HepG2 (cell line): ENCODE measurements at regions not wholly inside any gene's neighbourhood (a gene's known extent, or its start where the extent isn't known, plus 50 kb on each side); places are given as distances from the start of the nearest gene placed in this dataset.

Experiments
- ARNT ChIP-seq: fragments of 450-650 bp; IDR thresholded peaks from 2 replicates; pipeline ENCODE4 v1.6.1; 2017
- CBX5 ChIP-seq: sonication (generic); formaldehyde crosslinking; IDR thresholded peaks from 2 replicates; pipeline ENCODE4 v1.4.0; 2020; ENCODE audit warnings: missing genetic modification reagents, borderline replicate concordance
- ERF ChIP-seq: IDR thresholded peaks from 2 replicates; pipeline ENCODE4 v1.6.1; 2018; ENCODE audit warnings: missing biosample characterization, missing genetic modification reagents
- FOXP1 ChIP-seq, 2 experiments: fragments of 450-650 bp in 1 of 2; IDR thresholded peaks; 2 replicates each; pipeline ENCODE4 v1.6.1; 2017 to 2018; ENCODE audit warnings: antibody characterized with exemption in 1 of 2
- HDAC1 ChIP-seq: sonication (generic); formaldehyde crosslinking; IDR thresholded peaks from 2 replicates; pipeline ENCODE4 v1.5.1; 2020; ENCODE audit warnings: mild to moderate bottlenecking, missing genetic modification reagents
- NR2C2 ChIP-seq: sonication (generic); formaldehyde crosslinking; IDR thresholded peaks from 2 replicates; pipeline ENCODE4 v1.4.0; 2020; ENCODE audit warnings: missing genetic modification reagents, mild to moderate bottlenecking, moderate library complexity, borderline replicate concordance
- SALL1 ChIP-seq: sonication (generic); formaldehyde crosslinking; IDR thresholded peaks from 2 replicates; pipeline ENCODE4 v1.8.0; 2022; ENCODE audit warnings: mild to moderate bottlenecking, missing genetic modification reagents
- SAP130 ChIP-seq: IDR thresholded peaks from 2 replicates; pipeline ENCODE4 v1.6.1; 2016; ENCODE audit warnings: low read depth
- SMC3 ChIP-seq: IDR thresholded peaks from 2 replicates; pipeline ENCODE4 v1.6.1; 2011; ENCODE audit warnings: low read length, improper control_type of control experiment
- TCF7 ChIP-seq: sonication (generic); IDR thresholded peaks from 2 replicates; pipeline ENCODE4 v1.6.1; 2016; ENCODE audit warnings: antibody characterized with exemption, low read depth
- U2AF2 ChIP-seq: fragments of 200-400 bp; formaldehyde crosslinking; IDR thresholded peaks from 2 replicates; pipeline ENCODE4 v1.6.1; 2017; ENCODE audit warnings: low read depth, mild to moderate bottlenecking, low read length
- ZBTB7B ChIP-seq: sonication (generic); formaldehyde crosslinking; IDR thresholded peaks from 2 replicates; pipeline ENCODE4 v1.4.0; 2020; ENCODE audit warnings: missing genetic modification reagents
- ZFP36L2 ChIP-seq: sonication (generic); formaldehyde crosslinking; IDR thresholded peaks from 2 replicates; pipeline ENCODE4 v1.4.0; 2020; ENCODE audit warnings: missing genetic modification reagents
- ZFY ChIP-seq: sonication (generic); formaldehyde crosslinking; IDR thresholded peaks from 2 replicates; pipeline ENCODE4 v1.4.0; 2020; ENCODE audit warnings: missing genetic modification reagents
- ZIK1 ChIP-seq: sonication (generic); formaldehyde crosslinking; IDR thresholded peaks from 2 replicates; pipeline ENCODE4 v1.5.0; 2020; ENCODE audit warnings: mild to moderate bottlenecking, low read depth, missing genetic modification reagents, borderline replicate concordance
- ZMYM4 ChIP-seq: sonication (generic); formaldehyde crosslinking; IDR thresholded peaks from 2 replicates; pipeline ENCODE4 v1.8.1; 2023; ENCODE audit warnings: mild to moderate bottlenecking, missing genetic modification reagents
- ZNF331 ChIP-seq: sonication (generic); formaldehyde crosslinking; IDR thresholded peaks from 2 replicates; pipeline ENCODE4 v1.4.0; 2020; ENCODE audit warnings: missing genetic modification reagents
- ZNF792 ChIP-seq: IDR thresholded peaks from 2 replicates; pipeline ENCODE4 v1.6.1; 2016
- ZSCAN25 ChIP-seq: sonication (generic); formaldehyde crosslinking; IDR thresholded peaks from 2 replicates; pipeline ENCODE4 v1.8.0; 2022; ENCODE audit warnings: mild to moderate bottlenecking, missing genetic modification reagents
- TF ChIP-seq, protein P1 (sequence below): sonication (generic); formaldehyde crosslinking; IDR thresholded peaks from 2 replicates; pipeline ENCODE4 v1.4.0; 2020; ENCODE audit warnings: missing genetic modification reagents
- TF ChIP-seq, protein P2 (sequence below): IDR thresholded peaks from 2 replicates; pipeline ENCODE4 v1.6.1; 2018; ENCODE audit warnings: missing genetic modification reagents
- TF ChIP-seq, protein P3 (sequence below): IDR thresholded peaks from 2 replicates; pipeline ENCODE4 v1.6.1; 2016; ENCODE audit warnings: low read depth, borderline replicate concordance
- TF ChIP-seq, protein P4 (sequence below): IDR thresholded peaks from 2 replicates; pipeline ENCODE4 v1.4.0; 2020; ENCODE audit warnings: mild to moderate bottlenecking, missing genetic modification reagents
- TF ChIP-seq, protein P5 (sequence below): IDR thresholded peaks from 2 replicates; pipeline ENCODE4 v1.6.1; 2018; ENCODE audit warnings: missing genetic modification reagents, mild to moderate bottlenecking, missing compliant biosample characterization

DNA sequence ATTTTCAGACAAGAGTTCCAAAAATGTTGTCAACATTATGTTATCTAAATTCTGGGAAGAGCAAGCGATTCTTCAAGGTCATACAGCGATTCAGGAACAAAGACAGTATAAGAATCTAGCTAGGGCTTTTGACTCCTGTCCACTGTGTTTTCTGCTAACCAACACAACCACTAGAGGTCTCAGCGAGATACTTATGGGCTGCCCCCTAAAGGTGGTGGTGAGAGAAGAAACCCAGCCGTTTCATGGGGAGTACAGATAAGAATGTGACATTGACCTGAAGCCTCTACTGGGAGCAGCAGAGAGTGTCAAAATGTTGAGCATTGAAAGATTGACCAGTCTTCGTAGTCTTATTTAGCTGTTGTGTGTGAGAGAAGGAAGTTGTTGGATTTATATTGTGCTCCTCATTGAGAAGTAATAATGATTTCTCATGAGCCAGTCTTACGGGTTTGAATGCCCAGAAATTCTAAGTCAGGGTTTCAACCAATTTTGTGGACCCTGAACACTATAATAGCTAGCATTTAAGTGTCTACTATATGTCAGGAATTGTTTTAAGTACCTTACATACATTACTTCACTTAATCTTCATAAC lies 168.3 kb downstream of the SPRY1 start (continued):
- TF ChIP-seq SALL1 (CRISPR knock-in tag) = peak; percentile 58; the same call in 1 of the 2 replicates
- TF ChIP-seq U2AF2 = no peak
- no peak for TF ChIP-seq ARNT
- TF ChIP-seq, protein P1, sequence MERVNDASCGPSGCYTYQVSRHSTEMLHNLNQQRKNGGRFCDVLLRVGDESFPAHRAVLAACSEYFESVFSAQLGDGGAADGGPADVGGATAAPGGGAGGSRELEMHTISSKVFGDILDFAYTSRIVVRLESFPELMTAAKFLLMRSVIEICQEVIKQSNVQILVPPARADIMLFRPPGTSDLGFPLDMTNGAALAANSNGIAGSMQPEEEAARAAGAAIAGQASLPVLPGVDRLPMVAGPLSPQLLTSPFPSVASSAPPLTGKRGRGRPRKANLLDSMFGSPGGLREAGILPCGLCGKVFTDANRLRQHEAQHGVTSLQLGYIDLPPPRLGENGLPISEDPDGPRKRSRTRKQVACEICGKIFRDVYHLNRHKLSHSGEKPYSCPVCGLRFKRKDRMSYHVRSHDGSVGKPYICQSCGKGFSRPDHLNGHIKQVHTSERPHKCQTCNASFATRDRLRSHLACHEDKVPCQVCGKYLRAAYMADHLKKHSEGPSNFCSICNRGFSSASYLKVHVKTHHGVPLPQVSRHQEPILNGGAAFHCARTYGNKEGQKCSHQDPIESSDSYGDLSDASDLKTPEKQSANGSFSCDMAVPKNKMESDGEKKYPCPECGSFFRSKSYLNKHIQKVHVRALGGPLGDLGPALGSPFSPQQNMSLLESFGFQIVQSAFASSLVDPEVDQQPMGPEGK (CRISPR knock-in tag) = peak; percentile 60
- TF ChIP-seq ZNF331 (CRISPR knock-in tag) = peak; percentile 89
- TF ChIP-seq ZIK1 (CRISPR knock-in tag) = no peak
- TF ChIP-seq FOXP1 (IDR thresholded peaks at IDR 0.05) = no peak
- peak; percentile 34; the same call in 1 of the 2 replicates for TF ChIP-seq FOXP1 (CRISPR knock-in tag; IDR thresholded peaks at IDR 0.05)
- TF ChIP-seq, protein P2, sequence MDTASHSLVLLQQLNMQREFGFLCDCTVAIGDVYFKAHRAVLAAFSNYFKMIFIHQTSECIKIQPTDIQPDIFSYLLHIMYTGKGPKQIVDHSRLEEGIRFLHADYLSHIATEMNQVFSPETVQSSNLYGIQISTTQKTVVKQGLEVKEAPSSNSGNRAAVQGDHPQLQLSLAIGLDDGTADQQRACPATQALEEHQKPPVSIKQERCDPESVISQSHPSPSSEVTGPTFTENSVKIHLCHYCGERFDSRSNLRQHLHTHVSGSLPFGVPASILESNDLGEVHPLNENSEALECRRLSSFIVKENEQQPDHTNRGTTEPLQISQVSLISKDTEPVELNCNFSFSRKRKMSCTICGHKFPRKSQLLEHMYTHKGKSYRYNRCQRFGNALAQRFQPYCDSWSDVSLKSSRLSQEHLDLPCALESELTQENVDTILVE (CRISPR knock-in tag) = peak; percentile 19; the same call in 1 of the 2 replicates
- peak; percentile 57 for TF ChIP-seq ERF
- TF ChIP-seq SAP130 (CRISPR knock-in tag) = peak; percentile 69
- peak; percentile 99 for TF ChIP-seq SMC3
- TF ChIP-seq, protein P3, sequence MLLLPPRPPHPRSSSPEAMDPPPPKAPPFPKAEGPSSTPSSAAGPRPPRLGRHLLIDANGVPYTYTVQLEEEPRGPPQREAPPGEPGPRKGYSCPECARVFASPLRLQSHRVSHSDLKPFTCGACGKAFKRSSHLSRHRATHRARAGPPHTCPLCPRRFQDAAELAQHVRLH = peak; percentile 64; the same call in 1 of the 2 replicates
- no peak; the same call in 1 of the 2 replicates for TF ChIP-seq NR2C2 (CRISPR knock-in tag)
- TF ChIP-seq, protein P4, sequence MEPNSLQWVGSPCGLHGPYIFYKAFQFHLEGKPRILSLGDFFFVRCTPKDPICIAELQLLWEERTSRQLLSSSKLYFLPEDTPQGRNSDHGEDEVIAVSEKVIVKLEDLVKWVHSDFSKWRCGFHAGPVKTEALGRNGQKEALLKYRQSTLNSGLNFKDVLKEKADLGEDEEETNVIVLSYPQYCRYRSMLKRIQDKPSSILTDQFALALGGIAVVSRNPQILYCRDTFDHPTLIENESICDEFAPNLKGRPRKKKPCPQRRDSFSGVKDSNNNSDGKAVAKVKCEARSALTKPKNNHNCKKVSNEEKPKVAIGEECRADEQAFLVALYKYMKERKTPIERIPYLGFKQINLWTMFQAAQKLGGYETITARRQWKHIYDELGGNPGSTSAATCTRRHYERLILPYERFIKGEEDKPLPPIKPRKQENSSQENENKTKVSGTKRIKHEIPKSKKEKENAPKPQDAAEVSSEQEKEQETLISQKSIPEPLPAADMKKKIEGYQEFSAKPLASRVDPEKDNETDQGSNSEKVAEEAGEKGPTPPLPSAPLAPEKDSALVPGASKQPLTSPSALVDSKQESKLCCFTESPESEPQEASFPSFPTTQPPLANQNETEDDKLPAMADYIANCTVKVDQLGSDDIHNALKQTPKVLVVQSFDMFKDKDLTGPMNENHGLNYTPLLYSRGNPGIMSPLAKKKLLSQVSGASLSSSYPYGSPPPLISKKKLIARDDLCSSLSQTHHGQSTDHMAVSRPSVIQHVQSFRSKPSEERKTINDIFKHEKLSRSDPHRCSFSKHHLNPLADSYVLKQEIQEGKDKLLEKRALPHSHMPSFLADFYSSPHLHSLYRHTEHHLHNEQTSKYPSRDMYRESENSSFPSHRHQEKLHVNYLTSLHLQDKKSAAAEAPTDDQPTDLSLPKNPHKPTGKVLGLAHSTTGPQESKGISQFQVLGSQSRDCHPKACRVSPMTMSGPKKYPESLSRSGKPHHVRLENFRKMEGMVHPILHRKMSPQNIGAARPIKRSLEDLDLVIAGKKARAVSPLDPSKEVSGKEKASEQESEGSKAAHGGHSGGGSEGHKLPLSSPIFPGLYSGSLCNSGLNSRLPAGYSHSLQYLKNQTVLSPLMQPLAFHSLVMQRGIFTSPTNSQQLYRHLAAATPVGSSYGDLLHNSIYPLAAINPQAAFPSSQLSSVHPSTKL (CRISPR knock-in tag) = peak; percentile 77
- TF ChIP-seq ZFY = no peak
- TF ChIP-seq, protein P5, sequence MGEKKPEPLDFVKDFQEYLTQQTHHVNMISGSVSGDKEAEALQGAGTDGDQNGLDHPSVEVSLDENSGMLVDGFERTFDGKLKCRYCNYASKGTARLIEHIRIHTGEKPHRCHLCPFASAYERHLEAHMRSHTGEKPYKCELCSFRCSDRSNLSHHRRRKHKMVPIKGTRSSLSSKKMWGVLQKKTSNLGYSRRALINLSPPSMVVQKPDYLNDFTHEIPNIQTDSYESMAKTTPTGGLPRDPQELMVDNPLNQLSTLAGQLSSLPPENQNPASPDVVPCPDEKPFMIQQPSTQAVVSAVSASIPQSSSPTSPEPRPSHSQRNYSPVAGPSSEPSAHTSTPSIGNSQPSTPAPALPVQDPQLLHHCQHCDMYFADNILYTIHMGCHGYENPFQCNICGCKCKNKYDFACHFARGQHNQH (CRISPR knock-in tag) = peak; percentile 65; the same call in 1 of the 2 replicates
- peak; percentile 29; the same call in 1 of the 2 replicates for TF ChIP-seq ZBTB7B
- TF ChIP-seq ZSCAN25 = 0 out of 2 replicates have a peak, but pooled peaks have one; percentile 43
- TF ChIP-seq HDAC1 = 0 out of 2 replicates have a peak, but pooled peaks have one; percentile 26
- TF ChIP-seq CBX5 (CRISPR knock-in tag) = peak; percentile 71; the same call in 1 of the 2 replicates
- TF ChIP-seq ZNF792 (CRISPR knock-in tag) = peak; percentile 56; the same call in 1 of the 2 replicates
- TF ChIP-seq TCF7 = no peak
- TF ChIP-seq ZFP36L2 (CRISPR knock-in tag) = no peak
- peak; percentile 98 for TF ChIP-seq ZMYM4 (CRISPR knock-in tag)
